DOHH2 (cell line): ENCODE measurements at regions not wholly inside any gene's neighbourhood (a gene's known extent, or its start where the extent isn't known, plus 50 kb on each side); places are given as distances from the start of the nearest gene placed in this dataset.

Experiments used
- H3F3A ChIP-seq: fragments of 200-600 bp; sonication (generic), shearing (Covaris generic); 2 replicates; pipeline ENCODE4 v1.6.0; 2016; ENCODE audit warnings: antibody characterized with exemption, mild to moderate bottlenecking; ENCODE audit not compliant: control insufficient read depth, insufficient read depth
- H3K27ac ChIP-seq: fragments of 200-600 bp; sonication (generic); 2 replicates; pipeline ENCODE4 v1.5.1; 2014; ENCODE audit warnings: low read depth, mild to moderate bottlenecking, low read length, moderate library complexity
- H3K27me3 ChIP-seq: fragments of 200-600 bp; sonication (generic); 2 replicates; pipeline ENCODE4 v1.6.1; 2014; ENCODE audit warnings: mild to moderate bottlenecking, low read length, mixed read lengths; ENCODE audit not compliant: control insufficient read depth
- H3K36me3 ChIP-seq: fragments of 200-600 bp; sonication (generic); 2 replicates; pipeline ENCODE4 v1.6.1; 2014; ENCODE audit warnings: mild to moderate bottlenecking, low read length, moderate library complexity, mixed read lengths; ENCODE audit not compliant: control insufficient read depth
- H3K4me1 ChIP-seq: fragments of 200-600 bp; sonication (generic); 2 replicates; pipeline ENCODE4 v1.6.1; 2014; ENCODE audit warnings: mild to moderate bottlenecking, low read length, mixed read lengths; ENCODE audit not compliant: control insufficient read depth
- H3K4me2 ChIP-seq: fragments of 200-600 bp; sonication (generic); 2 replicates; pipeline ENCODE4 v1.6.0; 2014; ENCODE audit warnings: mild to moderate bottlenecking, low read length, moderate library complexity
- H3K4me3 ChIP-seq: fragments of 200-600 bp; sonication (generic); 2 replicates; pipeline ENCODE4 v1.5.1; 2014; ENCODE audit warnings: mild to moderate bottlenecking, low read length, mixed read lengths
- H3K79me2 ChIP-seq: fragments of 200-600 bp; sonication (generic); 2 replicates; pipeline ENCODE4 v1.6.1; 2014; ENCODE audit warnings: mild to moderate bottlenecking, low read length, mixed read lengths; ENCODE audit not compliant: control insufficient read depth
- H3K9me2 ChIP-seq: fragments of 200-600 bp; sonication (generic); replicated peaks from 2 replicates; pipeline ENCODE4 v1.6.1; 2014; ENCODE audit warnings: mild to moderate bottlenecking, low read length, mixed read lengths; ENCODE audit not compliant: control insufficient read depth
- H3K9me3 ChIP-seq: fragments of 200-600 bp; sonication (generic); 2 replicates; pipeline ENCODE4 v1.6.1; 2014; ENCODE audit warnings: antibody characterized with exemption, low read length, mixed read lengths; ENCODE audit not compliant: control insufficient read depth, insufficient read depth
- H4K20me1 ChIP-seq: fragments of 200-600 bp; sonication (generic); 2 replicates; pipeline ENCODE4 v1.6.0; 2014; ENCODE audit warnings: low read depth, mild to moderate bottlenecking, antibody characterized with exemption, low read length, moderate library complexity; ENCODE audit not compliant: control insufficient read depth, insufficient read depth
- CTCF ChIP-seq: fragments of 200-600 bp; sonication (generic); IDR thresholded peaks from one replicate; pipeline ENCODE4 v1.5.1; 2014; ENCODE audit warnings: antibody characterized with exemption, mild to moderate bottlenecking, low read depth, low read length; ENCODE audit not compliant: poor library complexity, severe bottlenecking
- EZH2phosphoT487 ChIP-seq: fragments of 200-600 bp; sonication (generic); IDR thresholded peaks from 2 replicates; pipeline ENCODE4 v1.6.1; 2017; ENCODE audit warnings: borderline replicate concordance, mild to moderate bottlenecking, antibody characterized with exemption, low read length, moderate library complexity, mixed read lengths

- H3K79me2 ChIP-seq = no peaks in the 10 kb centered on the region
- H3F3A ChIP-seq = no peaks in the 10 kb centered on the region
- H3K9me2 ChIP-seq = no peaks in the 10 kb centered on the region
- H3K36me3 ChIP-seq = no peaks in the 10 kb centered on the region
- no peak for TF ChIP-seq EZH2phosphoT487
- no peak for TF ChIP-seq CTCF
- no peaks in the 10 kb centered on the region for H4K20me1 ChIP-seq
- H3K4me3 ChIP-seq = no peak overlapping the region
- H3K9me3 ChIP-seq = no peaks in the 10 kb centered on the region
- H3K4me2 ChIP-seq = no peak overlapping the region
- no peak overlapping the region for H3K27ac ChIP-seq
- H3K4me1 ChIP-seq = no peaks in the 10 kb centered on the region
- H3K27me3 ChIP-seq = no peaks in the 10 kb centered on the region
These were observed 72.6 kb upstream of the COX10 start for GRCh38 chr17:13996748-13997147.

GRCh38 chr17:14004927-14005620 is 64.2 kb upstream of the COX10 start:
- TF ChIP-seq EZH2phosphoT487 (no peak), CTCF (no peak)
- Histone ChIP-seq H3K4me1 (no peaks in the 10 kb centered on the region), H4K20me1 (no peaks in the 10 kb centered on the region), H3K36me3 (no peaks in the 10 kb centered on the region), H3K4me2 (no peak overlapping the region), H3K27ac (no peak overlapping the region), H3K79me2 (no peaks in the 10 kb centered on the region), H3F3A (no peaks in the 10 kb centered on the region), H3K9me3 (no peaks in the 10 kb centered on the region), H3K27me3 (no peaks in the 10 kb centered on the region), H3K9me2 (no peaks in the 10 kb centered on the region), H3K4me3 (no peak overlapping the region)

GRCh38 chr17:14006249-14006942 is 62.9 kb upstream of the COX10 start:
- Histone ChIP-seq H3K4me1 (no peaks in the 10 kb centered on the region), H4K20me1 (no peaks in the 10 kb centered on the region), H3K4me2 (no peak overlapping the region), H3K4me3 (no peak overlapping the region), H3K79me2 (no peaks in the 10 kb centered on the region), H3K27ac (no peak overlapping the region), H3F3A (no peaks in the 10 kb centered on the region), H3K36me3 (no peaks in the 10 kb centered on the region), H3K9me3 (no peaks in the 10 kb centered on the region), H3K9me2 (no peaks in the 10 kb centered on the region), H3K27me3 (no peaks in the 10 kb centered on the region)
- TF ChIP-seq EZH2phosphoT487 (no peak), CTCF (no peak)
